Thoracic aorta (tissue), 2 donors: ENCODE measurements at regions not wholly inside any gene's neighbourhood (a gene's known extent, or its start where the extent isn't known, plus 50 kb on each side); places are given as distances from the start of the nearest gene placed in this dataset.

Source experiments
- ATAC-seq: fragments of 150-250 bp; one replicate; pipeline ENCODE4 v1.8.0; 2017; ENCODE audit warnings: low read depth; ENCODE audit not compliant: insufficient number of reproducible peaks, low FRiP score
- DNase-seq: peaks from one replicate; pipeline ENCODE4 v3.0.0-alpha.2; 2020; ENCODE audit warnings: low spot score
- H3K27ac ChIP-seq, 2 donors: fragments of 200-600 bp; sonication (generic); 1 replicate in 1 of 2; 2 replicates in 1 of 2; pipeline ENCODE4 v1.5.1; 2016; ENCODE audit warnings: mild to moderate bottlenecking in 2 of 2, moderate library complexity in 2 of 2
- H3K27me3 ChIP-seq: fragments of 200-600 bp; sonication (generic); replicated peaks from 2 replicates; pipeline ENCODE4 v1.6.0; 2016; ENCODE audit warnings: mild to moderate bottlenecking; ENCODE audit not compliant: insufficient read depth
- H3K36me3 ChIP-seq: fragments of 200-600 bp; sonication (generic); one replicate; pipeline ENCODE4 v1.5.1; 2016
- H3K4me1 ChIP-seq, 2 donors: fragments of 200-600 bp; sonication (generic); 1 replicate in 1 of 2; 2 replicates in 1 of 2; pipeline versions ENCODE4 v1.5.1 to v1.6.0; 2016; ENCODE audit warnings: low read depth in 2 of 2, mild to moderate bottlenecking in 1 of 2; ENCODE audit not compliant: control insufficient read depth in 1 of 2
- H3K4me3 ChIP-seq: fragments of 200-600 bp; sonication (generic); 2 replicates; pipeline ENCODE4 v1.5.1; 2016; ENCODE audit warnings: mild to moderate bottlenecking
- H3K9me3 ChIP-seq: fragments of 200-600 bp; sonication (generic); 2 replicates; pipeline ENCODE4 v1.5.1; 2016
- CTCF ChIP-seq: fragments of 200-600 bp; sonication (generic); IDR thresholded peaks from one replicate; pipeline ENCODE4 v1.5.1; 2019; ENCODE audit warnings: antibody characterized with exemption

GRCh38 chr18:1273469-1273868, 368.8 kb downstream of the ADCYAP1 start:
- no peaks in the 10 kb centered on the region for H3K27me3 ChIP-seq
- H3K27ac ChIP-seq = no peak overlapping the region
- no peak overlapping the region for H3K4me3 ChIP-seq
- H3K9me3 ChIP-seq = no peaks in the 10 kb centered on the region
- TF ChIP-seq CTCF = no peak
- DNase-seq (no peak), ATAC-seq (no peak)
- no peaks in the 10 kb centered on the region for H3K4me1 ChIP-seq
- no peaks in the 10 kb centered on the region for H3K36me3 ChIP-seq

- H3K4me1 ChIP-seq = no peaks in the 10 kb centered on the region
- DNase-seq (no peak), ATAC-seq (no peak)
- H3K27ac ChIP-seq = no peak overlapping the region
- H3K36me3 ChIP-seq = no peaks in the 10 kb centered on the region
- H3K9me3 ChIP-seq = no peaks in the 10 kb centered on the region
- H3K4me3 ChIP-seq = no peak overlapping the region
- H3K27me3 ChIP-seq = no peaks in the 10 kb centered on the region
- TF ChIP-seq CTCF = no peak
Measured at GRCh38 chr18:1292167-1292566, 387.5 kb downstream of the ADCYAP1 start.

- H3K27ac ChIP-seq = no peak overlapping the region
- DNase-seq = no peak
- no peak overlapping the region for H3K4me3 ChIP-seq
- no peak for TF ChIP-seq CTCF
- no peaks in the 10 kb centered on the region for H3K9me3 ChIP-seq
- no peaks in the 10 kb centered on the region for H3K4me1 ChIP-seq
- no peaks in the 10 kb centered on the region for H3K27me3 ChIP-seq
- no peak for ATAC-seq
- no peaks in the 10 kb centered on the region for H3K36me3 ChIP-seq
Measured at GRCh38 chr18:1294229-1294628, 389.6 kb downstream of the ADCYAP1 start.

- H3K4me1 ChIP-seq = no peaks in the 10 kb centered on the region
- ATAC-seq (no peak), DNase-seq (no peak)
- no peak overlapping the region for H3K27ac ChIP-seq
- no peaks in the 10 kb centered on the region for H3K9me3 ChIP-seq
- no peaks in the 10 kb centered on the region for H3K27me3 ChIP-seq
- H3K4me3 ChIP-seq = no peak overlapping the region
- TF ChIP-seq CTCF = no peak
- H3K36me3 ChIP-seq = no peaks in the 10 kb centered on the region
Measured at GRCh38 chr18:1296237-1296636, 391.6 kb downstream of the ADCYAP1 start.

GRCh38 chr18:1302861-1303260, 398.2 kb downstream of the ADCYAP1 start:
- Histone ChIP-seq H3K4me3 (no peak overlapping the region), H3K27ac (no peak overlapping the region), H3K27me3 (no peaks in the 10 kb centered on the region), H3K9me3 (no peaks in the 10 kb centered on the region), H3K36me3 (no peaks in the 10 kb centered on the region), H3K4me1 (no peaks in the 10 kb centered on the region)
- no peak for DNase-seq
- no peak for TF ChIP-seq CTCF
- ATAC-seq = no peak
